ENCODE measurements at regions not wholly inside any gene's neighbourhood (a gene's known extent, or its start where the extent isn't known, plus 50 kb on each side); places are given as distances from the start of the nearest gene placed in this dataset.

GRCh38 chr2:81299841-81300240 is 995.3 kb upstream of the LRRTM1 start:
- TF ChIP-seq, protein P1, sequence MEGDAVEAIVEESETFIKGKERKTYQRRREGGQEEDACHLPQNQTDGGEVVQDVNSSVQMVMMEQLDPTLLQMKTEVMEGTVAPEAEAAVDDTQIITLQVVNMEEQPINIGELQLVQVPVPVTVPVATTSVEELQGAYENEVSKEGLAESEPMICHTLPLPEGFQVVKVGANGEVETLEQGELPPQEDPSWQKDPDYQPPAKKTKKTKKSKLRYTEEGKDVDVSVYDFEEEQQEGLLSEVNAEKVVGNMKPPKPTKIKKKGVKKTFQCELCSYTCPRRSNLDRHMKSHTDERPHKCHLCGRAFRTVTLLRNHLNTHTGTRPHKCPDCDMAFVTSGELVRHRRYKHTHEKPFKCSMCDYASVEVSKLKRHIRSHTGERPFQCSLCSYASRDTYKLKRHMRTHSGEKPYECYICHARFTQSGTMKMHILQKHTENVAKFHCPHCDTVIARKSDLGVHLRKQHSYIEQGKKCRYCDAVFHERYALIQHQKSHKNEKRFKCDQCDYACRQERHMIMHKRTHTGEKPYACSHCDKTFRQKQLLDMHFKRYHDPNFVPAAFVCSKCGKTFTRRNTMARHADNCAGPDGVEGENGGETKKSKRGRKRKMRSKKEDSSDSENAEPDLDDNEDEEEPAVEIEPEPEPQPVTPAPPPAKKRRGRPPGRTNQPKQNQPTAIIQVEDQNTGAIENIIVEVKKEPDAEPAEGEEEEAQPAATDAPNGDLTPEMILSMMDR (IDR thresholded peaks at IDR 0.05), result no peak
- TF ChIP-seq EP300 (IDR thresholded peaks at IDR 0.05) (no peak), POLR2A (IDR thresholded peaks at IDR 0.05) (no peak)
